ENCODE measurements at regions not wholly inside any gene's neighbourhood (a gene's known extent, or its start where the extent isn't known, plus 50 kb on each side); places are given as distances from the start of the nearest gene placed in this dataset.

DNA sequence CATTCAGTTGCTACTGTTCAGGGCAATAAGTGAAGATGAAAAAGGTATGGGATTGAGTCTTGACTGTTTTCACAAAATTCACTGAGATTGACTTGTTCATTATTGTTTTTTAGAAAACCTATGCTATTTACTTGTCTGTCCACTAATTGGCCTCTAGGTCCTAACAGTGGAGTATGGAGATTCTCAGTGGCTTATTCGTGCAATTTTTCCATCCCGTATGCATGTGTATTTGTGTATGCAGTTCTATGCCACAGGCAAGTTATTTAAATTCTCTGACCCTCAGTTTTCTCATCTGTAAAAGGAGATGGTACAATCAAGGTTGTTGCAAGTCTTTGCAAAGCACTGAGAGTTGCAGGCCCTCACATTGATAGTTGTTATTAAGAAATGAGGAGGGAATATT is 151.0 kb downstream of the BBOX1 start:
- TF ChIP-seq, protein P1, sequence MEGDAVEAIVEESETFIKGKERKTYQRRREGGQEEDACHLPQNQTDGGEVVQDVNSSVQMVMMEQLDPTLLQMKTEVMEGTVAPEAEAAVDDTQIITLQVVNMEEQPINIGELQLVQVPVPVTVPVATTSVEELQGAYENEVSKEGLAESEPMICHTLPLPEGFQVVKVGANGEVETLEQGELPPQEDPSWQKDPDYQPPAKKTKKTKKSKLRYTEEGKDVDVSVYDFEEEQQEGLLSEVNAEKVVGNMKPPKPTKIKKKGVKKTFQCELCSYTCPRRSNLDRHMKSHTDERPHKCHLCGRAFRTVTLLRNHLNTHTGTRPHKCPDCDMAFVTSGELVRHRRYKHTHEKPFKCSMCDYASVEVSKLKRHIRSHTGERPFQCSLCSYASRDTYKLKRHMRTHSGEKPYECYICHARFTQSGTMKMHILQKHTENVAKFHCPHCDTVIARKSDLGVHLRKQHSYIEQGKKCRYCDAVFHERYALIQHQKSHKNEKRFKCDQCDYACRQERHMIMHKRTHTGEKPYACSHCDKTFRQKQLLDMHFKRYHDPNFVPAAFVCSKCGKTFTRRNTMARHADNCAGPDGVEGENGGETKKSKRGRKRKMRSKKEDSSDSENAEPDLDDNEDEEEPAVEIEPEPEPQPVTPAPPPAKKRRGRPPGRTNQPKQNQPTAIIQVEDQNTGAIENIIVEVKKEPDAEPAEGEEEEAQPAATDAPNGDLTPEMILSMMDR (IDR thresholded peaks at IDR 0.05 in 8 of 11, conservative IDR thresholded peaks at IDR 0.05 in 3 of 11), result no peak
- TF ChIP-seq POLR2A (IDR thresholded peaks at IDR 0.05) (no peak), POLR2AphosphoS5 (IDR thresholded peaks at IDR 0.05) (no peak)
